ENCODE measurements at regions not wholly inside any gene's neighbourhood (a gene's known extent, or its start where the extent isn't known, plus 50 kb on each side); places are given as distances from the start of the nearest gene placed in this dataset.
"Not testable (repeated sequence)": the region's sequence is repeated elsewhere in the genome, so short reads cannot be mapped to it uniquely, and the experiment has no call there.

DNA sequence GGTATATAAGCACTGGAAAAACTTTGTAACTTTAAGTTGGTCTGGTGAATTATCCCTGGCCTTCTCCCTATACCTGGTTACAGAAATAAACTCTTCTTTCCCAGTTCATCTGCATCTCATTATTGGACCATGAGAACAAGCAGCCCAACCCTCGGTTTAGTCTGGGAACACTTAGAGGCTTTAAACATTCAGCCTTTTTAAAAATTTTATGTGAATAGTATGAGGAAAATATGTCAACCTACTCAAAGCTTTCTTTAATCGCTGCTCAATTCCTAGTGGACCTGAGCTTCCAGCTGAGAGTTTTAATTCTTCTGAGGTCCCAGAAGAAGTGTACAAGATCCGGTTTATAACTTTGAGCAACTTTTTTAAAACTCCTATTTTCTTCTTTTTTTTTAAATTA lies 358.6 kb upstream of the NOCT start:
- no peak for DNase-seq

DNA sequence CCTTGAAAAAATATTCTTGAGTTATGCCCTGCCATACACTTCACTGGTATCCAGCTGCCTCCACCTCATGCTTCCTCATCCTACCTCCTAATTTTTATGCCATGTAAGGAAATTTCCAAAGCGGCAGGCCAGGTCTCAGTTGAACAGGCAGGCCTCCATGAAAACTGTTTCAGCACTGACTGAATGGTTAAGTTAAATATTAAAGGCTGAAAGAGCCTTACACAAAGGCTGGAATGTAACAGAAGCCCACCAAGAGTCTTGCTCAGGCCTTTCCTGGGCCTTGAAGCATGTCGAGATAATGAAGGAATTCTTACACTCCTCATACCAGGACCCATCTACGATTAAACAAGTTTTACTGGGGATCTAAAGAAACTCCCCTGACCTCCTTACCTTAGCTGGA lies 359.6 kb upstream of the NOCT start:
- no peak for DNase-seq

DNA sequence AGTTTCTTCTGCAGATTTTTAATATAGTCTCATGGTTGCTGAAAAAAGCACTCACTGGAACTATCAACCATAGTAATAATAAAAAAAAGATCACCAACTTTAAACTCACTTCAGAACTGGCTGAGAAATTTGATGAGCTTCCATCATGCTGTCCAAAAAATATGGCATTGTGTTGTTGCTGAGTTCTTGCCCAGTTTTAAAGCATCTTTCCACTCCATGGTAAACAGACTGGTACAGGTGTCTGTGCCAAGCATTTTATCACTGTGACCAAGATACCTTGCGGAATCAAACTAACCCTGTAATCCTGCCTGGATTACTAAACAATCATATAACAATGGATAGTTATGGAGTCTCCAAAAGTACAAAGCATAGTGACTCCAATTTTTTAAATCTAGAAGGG lies 360.3 kb upstream of the NOCT start:
- no peak for DNase-seq

DNA sequence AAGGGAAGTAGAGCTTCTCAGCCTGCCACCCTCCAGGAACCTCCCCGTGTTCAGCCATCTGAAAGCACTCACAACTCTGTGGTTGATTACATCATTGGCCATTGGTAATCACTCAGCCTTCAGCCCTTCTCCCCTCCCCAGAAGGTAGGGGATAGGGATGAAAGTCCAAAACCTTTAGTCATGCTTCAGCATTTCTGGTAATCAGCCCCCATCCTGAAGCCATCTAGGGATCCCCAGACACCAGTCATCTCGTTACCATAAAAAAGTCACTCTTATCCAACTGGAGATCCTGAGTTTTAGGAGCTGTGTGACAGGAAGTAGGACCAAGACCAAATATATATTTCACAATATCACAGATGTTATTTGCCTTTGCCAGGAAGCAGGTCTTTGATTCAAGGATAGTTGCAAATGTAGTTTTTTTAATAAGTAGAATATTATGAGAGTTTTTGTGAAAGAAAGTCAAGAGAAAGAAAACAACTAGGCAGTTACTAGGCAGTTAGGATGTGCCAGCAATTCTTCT lies 364.6 kb upstream of the NOCT start:
- no peak for DNase-seq

DNA sequence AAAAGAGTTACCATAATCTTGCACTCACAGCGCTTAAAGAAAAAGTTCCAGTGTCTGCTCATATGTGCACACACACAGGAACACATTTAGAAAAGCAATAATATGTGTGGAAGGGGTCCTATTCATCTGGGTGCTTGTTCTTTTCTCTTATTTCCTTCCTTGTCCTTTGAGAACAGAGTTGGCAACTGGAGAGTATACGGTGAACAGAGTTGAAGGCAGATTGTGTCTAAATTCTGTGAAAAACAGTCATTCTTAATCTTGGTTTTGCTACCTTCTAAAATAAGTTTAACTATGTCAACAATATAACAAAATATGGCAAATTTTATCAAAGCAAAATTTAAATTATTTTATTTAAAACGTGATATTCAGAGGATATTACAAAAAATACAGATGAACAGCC lies 365.1 kb upstream of the NOCT start:
- DNase-seq, result no peak

DNA sequence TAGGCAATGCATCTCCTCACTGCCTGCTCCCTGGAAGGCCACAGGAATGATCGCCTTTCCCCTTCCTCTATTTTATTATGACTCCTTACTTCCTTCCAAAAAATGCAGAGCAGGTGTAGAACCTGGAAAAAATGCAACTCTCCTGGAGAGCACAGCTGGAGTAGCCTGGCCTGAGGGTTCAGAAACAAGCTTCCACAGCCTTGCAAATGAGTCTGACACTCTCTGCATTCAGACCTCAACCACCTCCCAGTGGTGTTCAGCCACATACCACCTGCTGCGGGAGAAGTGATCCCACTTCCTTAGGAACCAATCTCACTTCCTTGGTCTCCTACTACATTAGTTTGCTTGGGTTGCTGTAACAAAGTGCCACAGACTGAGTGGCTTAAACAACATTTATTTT lies 368.1 kb upstream of the NOCT start:
- DNase-seq, result no peak

DNA sequence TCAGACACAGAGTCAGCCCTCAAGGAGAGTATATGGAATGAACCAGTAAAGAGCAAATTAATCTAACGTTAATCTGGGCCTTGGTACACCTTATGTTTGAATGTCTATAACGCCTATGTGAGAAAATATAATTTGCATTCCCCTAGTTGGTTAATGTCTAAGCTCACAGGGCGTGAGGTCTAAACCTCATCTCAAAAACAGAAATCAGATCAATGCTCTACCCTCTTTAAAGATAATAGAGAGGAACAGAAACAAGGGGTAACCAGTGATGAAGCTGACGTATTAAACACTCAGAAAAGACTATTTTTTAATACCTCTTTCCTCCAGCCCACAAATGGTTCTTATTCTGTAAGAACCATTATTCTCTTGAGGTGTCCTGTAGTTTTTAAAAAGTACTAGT lies 369.2 kb upstream of the NOCT start:
- no peak for DNase-seq

DNA sequence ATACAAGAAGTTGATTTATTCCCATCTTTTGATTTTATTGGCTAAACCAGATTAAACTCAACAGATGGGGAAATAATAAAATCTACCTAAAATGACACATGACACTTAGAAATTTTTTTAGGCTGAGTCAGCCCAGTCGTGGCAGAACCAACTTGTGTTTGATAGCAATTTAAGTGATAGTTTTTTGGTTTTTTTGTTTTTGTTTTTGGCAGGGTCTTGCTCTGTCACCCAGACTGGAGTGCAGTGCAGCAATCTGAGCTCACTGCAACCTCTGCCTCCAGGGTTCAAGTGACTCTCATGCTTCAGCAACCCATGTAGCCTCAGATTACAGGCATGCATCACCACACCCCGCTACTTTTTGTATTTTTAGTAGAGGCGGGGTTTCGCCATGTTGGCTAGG lies 370.3 kb upstream of the NOCT start:
- DNase-seq, result no peak

DNA sequence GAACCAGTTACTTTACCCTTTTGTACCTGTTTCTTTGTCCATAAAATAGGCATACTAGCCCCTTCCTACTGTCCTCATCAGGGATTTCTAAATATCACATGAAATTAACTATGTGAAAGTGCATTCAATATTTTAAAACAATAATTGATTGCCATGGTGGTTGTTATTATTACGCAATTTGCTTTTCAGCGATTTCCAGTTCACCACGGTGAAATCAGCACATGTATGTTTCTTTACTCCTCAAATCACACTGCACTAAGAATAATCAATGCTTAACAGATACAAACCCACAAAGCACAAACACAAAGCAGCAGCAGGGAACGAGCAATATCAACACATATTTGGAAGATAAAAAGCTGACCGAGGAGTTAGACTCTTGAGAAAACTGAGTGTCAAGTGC lies 371.3 kb upstream of the NOCT start:
- no peak for DNase-seq

DNA sequence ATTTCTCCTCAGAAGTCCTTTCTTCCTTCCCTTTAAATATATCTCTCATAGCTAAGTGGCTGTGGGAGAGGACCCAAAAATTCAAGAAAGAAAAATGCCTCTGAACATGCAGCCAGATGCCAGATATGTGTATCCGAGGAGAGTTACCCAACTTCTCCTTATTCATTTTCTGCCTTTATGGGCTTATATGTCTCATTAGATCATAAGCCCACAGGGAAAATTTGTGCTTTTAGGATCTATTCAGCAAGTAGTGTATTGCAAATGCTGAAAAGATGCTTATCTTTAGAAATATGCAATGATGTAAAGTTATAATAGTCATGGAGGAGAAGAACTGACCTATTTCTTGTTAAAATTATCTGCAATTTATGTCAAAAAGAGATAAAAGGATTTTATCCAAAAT lies 371.8 kb upstream of the NOCT start:
- DNase-seq, result no peak

DNA sequence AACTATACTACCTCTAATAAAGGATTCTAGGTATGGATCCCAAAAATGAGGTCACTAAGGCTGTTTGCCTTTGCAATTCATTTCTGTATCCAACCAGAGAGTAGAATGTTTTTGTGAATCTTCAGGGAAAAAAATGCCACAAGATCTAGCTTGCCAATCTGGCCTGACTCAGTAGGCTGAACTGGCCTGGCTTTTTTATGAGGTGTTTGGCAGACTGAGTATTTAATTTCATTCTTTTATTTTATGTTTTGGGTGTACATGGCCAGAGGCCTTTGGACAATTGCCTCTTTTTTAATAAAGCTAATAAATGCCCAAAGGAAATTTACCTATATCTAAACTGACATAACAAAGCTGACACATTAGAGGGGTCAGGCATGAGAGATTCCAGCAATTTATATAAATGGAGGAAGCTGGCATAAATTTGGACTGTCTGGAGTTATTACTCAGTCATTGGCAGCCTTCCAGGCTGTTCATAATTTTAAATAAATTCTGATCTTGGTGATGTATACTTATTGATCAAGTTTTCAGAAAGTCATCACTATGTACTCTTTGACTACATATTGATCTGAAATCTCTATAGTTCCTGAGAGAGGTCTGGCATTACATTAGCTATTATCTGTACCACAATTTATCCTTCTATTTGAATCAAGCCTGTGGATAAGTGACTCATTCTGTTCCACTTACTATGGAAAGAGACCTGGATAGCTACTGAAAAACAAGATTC lies 376.4 kb upstream of the NOCT start:
- DNase-seq, result no peak

DNA sequence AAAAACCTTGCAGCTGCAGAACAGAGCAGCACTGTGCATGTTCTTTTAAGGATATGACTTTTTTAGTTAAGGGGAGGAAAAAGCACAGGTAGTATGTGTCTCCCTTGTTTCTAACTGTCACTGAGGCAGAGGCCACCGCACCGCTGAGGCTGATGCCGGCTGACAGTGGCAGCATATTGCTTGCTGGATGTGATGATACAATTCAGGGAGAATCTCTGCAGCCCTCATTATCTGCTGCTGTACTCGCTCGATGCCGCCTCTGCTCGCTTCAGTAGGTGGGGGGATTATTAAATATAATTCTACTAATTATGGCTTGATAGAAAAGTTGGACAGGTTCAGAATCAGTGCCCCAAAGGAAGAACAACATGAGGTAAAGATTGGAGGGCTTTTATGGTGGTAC lies 378.8 kb upstream of the NOCT start:
- DNase-seq, result no peak

DNA sequence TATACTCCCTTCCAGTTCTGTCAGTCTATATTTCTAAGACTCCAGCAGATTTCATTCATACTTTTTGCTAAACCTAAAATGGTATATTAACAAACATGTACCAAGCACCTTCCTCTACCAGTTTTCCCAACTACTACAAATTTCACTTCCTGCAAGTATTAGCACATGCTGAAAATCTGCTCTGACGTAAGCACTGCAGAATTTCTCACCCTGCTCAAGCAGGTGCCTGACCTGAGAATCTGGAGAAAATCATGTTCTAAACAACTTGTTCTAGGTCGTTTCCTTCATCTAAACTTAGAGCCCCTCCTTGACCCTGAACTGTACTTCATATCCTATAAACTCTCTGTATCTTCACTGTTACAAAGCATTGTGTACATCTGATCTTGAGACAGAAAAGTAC lies 380.7 kb upstream of the NOCT start:
- DNase-seq, result no peak

DNA sequence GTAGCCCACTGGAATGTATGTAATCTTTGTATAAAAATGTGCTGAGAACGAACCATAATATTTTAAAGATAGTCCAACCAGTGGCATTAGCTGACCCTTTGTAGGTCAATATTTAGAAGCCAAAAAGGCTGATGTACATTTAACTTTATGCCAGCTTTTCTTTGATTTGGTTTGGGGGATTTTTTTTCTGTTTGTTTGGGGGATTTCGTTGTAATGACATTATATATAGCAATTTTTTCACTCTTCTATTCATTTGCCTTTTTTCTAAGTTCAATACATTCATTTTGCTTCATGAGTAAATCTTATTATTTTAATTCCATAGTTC lies 382.0 kb upstream of the NOCT start:
- no peak for DNase-seq

DNA sequence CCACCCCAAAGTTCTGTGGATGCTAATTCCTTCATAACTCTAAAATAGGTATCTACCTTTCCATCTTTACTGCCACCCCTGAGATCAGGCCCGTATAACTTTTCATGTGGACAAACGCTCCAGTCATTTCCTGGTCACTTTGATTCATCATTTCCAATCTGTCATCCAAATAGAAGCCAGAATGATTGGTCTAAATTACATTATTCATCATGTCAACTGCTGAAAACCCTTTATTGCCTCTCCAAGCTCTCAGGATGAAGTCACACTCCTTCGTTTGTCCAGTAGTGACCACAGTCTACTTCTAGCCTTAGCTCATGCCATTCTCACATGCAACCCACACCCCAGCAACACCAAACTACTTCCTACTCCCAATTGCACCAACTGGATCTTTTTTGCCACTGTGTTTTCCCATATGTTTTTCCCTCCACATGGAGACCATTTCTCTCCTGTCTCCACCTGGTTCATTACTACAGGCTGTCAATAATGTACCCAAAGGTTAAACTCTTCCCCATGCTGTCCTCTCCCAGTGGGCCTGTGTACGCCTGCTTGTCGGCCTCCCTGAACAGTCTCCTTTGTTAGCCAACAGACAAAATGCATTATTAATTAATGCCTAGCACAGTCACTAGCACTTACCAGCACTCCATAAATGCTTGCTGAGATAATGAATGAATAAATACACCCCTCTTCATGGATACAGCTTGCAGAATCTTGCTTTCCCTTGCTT lies 382.6 kb upstream of the NOCT start:
- DNase-seq, result no peak

DNA sequence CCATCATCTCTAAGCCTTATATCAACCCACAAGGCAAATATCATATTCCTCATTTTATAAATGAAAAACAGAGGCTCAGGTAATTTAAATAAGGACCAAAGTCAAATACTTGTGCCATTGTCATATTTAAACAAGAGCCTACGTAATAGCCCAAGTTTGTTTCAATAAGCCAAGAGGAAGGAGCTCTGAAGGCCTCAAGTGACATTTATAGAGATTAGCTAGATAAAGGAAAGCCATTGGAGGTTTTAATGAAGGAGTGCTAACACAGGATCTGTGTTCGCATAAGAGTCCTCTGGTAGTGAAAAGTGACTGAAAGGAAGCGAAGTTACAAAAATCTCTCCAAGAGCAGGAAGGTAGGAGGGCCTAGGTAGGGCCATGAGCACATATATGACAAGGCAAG lies 384.9 kb upstream of the NOCT start:
- no peak for DNase-seq

DNA sequence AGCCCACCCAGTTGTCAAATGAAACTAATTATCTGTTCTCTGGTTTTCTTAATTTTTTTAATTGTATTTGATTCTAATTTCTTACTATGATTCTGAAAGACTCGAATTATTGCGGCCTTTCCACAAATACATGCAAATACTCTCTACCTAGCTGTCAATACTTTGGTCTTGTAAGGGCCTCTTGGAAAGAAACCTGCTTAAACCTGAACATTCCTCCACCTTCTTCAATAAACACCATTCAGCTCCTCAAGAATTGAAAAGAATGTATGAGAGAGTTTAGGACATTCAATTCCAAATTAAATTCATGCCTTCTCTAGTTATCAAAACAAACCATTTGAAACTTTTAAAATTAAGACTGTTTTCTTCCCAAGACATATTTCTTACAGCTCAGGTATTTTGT lies 385.9 kb upstream of the NOCT start:
- no peak for DNase-seq

DNA sequence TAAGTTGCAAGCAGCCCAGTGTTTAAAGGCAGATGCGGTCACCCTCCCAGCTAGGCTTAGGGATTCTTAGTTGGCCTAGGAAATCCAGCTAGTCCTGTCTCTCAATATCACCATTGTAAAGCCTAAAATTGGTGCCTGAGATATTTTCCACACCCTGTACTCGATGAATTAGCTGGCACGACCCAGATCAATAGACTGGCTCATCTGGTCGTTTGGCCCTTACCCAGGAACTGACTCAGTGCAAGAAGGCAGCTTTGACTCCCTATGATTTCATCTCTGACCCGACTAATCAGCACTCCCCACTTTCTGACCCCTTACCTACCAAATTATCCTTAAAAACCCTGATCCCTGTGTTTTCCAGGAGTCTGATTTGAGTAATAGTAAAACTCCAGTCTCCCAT lies 384.9 kb upstream of the SLC7A11 start:
- DNase-seq, result no peak

DNA sequence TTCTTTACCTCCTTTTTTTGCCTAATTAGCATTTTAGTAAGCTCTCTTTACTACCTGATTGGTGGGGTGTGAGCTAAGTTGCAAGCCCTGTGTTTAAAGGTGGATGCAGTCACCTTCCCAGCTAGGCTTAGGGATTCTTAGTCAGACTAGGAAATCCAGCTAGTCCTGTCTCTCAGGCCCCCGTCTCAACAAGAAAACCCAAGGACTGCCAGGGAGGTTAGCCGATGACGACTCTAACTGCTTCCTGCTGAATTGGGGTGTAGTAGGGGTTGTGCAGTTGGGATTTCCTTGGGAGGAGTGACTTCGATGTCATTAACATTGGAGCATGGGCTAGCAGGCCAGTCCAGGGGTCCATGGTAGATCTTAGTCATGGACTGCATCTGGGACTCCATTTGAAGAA lies 380.2 kb upstream of the SLC7A11 start:
- not testable (repeated sequence) for DNase-seq

DNA sequence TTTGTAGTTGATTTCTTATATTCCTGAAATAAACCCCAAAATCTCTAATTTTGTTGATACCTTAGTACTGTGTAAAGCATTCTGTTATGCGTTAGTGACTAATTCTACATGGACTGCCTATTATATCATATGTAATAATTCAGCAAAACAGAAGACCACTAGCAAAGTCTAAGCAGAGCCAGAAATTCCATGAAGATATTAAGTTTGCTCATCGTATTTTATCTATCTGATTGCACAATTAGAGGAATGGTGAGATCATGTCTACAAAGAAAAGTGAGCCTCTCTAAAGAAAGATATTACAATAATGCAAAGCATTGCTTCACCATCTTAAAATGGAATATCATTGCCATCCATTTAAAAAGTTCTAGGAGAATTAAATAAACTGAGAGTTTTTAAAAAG lies 374.6 kb upstream of the SLC7A11 start:
- DNase-seq, result no peak

DNA sequence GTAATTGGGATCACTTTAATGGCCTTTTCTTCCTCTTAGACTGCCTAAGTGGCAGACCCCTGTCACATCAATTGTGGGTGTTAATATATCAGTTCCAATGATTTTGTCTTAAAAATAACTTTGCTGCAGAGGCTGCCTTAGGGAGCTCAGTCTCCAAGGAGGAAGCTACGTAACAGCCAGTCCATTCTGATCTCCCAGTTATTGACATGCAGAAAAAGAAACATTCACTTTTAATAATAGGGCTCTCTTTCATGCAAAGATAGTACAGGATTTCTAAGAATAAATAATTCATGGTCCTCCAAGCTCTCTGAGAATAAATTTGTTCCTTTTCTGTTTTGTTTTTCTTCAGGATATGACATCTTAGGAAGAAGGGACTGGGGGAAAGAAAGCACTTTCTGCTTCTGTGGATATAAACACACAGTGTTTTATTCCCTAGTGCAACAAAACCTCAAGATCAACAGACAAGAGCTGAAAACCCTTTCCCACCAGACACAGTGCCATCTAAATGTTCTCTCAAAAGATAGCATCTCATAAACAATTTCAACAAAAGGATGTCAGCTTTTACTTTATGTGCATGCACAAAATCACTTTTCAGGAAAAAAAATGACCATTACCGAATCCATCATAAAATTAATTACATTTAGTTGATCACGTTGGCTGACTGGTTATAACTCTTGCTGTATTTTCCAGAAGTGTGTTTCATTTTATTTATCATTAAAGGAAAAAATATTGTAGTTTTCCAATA lies 372.4 kb upstream of the SLC7A11 start:
- no peak for DNase-seq

DNA sequence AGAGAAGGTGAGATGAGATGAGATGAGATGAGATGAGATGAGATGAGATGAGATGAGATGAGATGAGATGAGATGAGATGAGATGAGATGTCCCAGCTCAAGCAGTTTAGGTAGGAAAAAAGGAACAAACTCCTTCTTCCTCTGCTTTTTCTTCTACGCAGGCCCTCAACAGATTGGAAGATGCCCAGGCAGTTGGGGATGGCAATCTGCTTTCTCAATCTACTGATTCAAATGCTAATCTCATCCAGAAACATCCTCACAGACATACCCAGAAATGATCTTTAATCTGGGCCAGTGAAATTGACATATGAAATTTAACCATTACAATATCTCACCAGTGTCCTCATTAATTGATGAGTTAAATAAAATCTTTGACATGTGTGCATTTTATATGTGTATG lies 370.3 kb upstream of the SLC7A11 start:
- no peak for DNase-seq

DNA sequence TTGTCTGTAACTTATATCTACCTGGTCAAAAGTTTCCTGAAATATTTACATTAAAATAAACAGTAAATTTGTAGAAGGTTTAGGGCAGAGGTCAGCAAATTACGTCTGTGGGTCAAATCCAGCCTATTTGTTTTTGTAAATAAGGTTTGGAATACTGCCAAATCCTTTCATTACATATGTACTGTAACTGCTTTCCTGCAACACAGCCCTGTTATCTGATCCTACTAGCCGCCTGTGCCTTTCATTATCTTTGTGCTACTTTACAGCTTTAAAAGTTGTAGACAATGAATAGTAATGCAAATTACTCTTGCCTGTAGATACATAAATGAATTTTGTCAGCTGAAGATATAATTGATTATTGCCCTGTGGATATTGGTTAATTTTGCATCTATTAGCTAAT lies 369.6 kb upstream of the SLC7A11 start:
- DNase-seq, result no peak

DNA sequence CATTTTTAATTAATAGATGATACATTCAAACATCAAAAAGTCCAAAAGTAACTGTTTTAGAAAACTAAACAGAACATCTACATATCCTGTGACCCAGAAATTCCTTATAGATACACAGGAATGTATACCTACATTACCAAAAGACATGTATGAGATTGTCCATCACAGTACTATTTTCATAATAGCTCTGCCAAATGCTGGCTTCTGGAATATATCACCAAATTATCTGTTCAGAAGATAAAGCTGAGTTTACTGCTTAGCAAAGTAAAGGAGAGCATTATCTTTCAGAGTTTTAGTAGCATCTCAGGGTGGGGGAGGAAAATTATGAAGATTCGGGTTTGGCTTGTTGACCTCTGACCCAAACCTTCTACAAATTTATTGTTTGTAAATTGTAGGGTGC lies 368.9 kb upstream of the SLC7A11 start:
- no peak for DNase-seq
